IMR-90 (cell line): ENCODE measurements at regions not wholly inside any gene's neighbourhood (a gene's known extent, or its start where the extent isn't known, plus 50 kb on each side); places are given as distances from the start of the nearest gene placed in this dataset.

Experiments used
- ATAC-seq: fragments of 200-7000 bp; cut with Tn5 transposase; 2 replicates; pipeline ENCODE4 v1.9.1; 2020; ENCODE audit warnings: low read depth, mild to moderate bottlenecking, moderate library complexity
- BruUV-seq: library from RNA; stranded (reverse); fragments of 400-500 nt; replicated peaks from 2 replicates; lab custom pipeline; 2021; lab: Mats Ljungman, UMichigan
- CTCF ChIA-PET: fragments of 300-600 bp; formaldehyde crosslinking; extraction: SDS; loops from one replicate; lab custom pipeline; 2021; ENCODE audit warnings: antibody characterized with exemption; lab: Yijun Ruan, JAX
- POLR2A ChIA-PET: fragments of 300-600 bp; sonication (Branson Sonifier 250); formaldehyde crosslinking; loops from one replicate; lab custom pipeline; 2022; ENCODE audit warnings: antibody characterized with exemption; ENCODE audit not compliant: unreplicated experiment; lab: Charles Lee
- DNase-seq: peaks from one replicate; pipeline ENCODE4 v3.0.0; 2013
- H2AFZ ChIP-seq: replicated peaks from 2 replicates; pipeline ENCODE3; 2013; ENCODE audit warnings: low read length, mild to moderate bottlenecking; ENCODE audit not compliant: poor library complexity
- H2AK5ac ChIP-seq: 2 replicates; pipeline ENCODE4 v1.6.1; 2013; ENCODE audit warnings: low read depth, low read length, inconsistent platforms
- H2AK9ac ChIP-seq: replicated peaks from 2 replicates; pipeline ENCODE3; 2013; ENCODE audit warnings: mild to moderate bottlenecking, low read depth, low read length, moderate library complexity; ENCODE audit not compliant: poor library complexity
- H2BK120ac ChIP-seq: 2 replicates; pipeline ENCODE4 v1.6.1; 2013; ENCODE audit warnings: low read depth, low read length, inconsistent platforms
- H2BK15ac ChIP-seq: 3 replicates; pipeline ENCODE4 v1.6.1; 2013; ENCODE audit warnings: low read depth, low read length, inconsistent platforms
- H2BK20ac ChIP-seq: 2 replicates; pipeline ENCODE4 v1.6.1; 2013; ENCODE audit warnings: low read depth, mild to moderate bottlenecking, inconsistent platforms, low read length, moderate library complexity
- H2BK5ac ChIP-seq: 2 replicates; pipeline ENCODE4 v1.6.1; 2013; ENCODE audit warnings: mild to moderate bottlenecking, low read depth, low read length, inconsistent platforms; ENCODE audit not compliant: poor library complexity, severe bottlenecking
- H3K14ac ChIP-seq: replicated peaks from 2 replicates; pipeline ENCODE4 v1.6.1; 2013; ENCODE audit warnings: low read depth, low read length, inconsistent platforms
- H3K18ac ChIP-seq: 2 replicates; pipeline ENCODE4 v1.6.1; 2013; ENCODE audit warnings: low read depth, low read length, control low read depth
- H3K23ac ChIP-seq: 2 replicates; pipeline ENCODE4 v1.6.1; 2013; ENCODE audit warnings: low read depth, low read length, inconsistent platforms
- H3K27ac ChIP-seq: 2 replicates; pipeline ENCODE4 v1.5.1; 2013; ENCODE audit warnings: mild to moderate bottlenecking, control low read depth, low read length; ENCODE audit not compliant: insufficient read depth
- H3K27me3 ChIP-seq: 2 replicates; pipeline ENCODE4 v1.6.1; 2013; ENCODE audit warnings: low read length; ENCODE audit not compliant: control insufficient read depth, insufficient read depth
- H3K36me3 ChIP-seq: 2 replicates; pipeline ENCODE4 v1.6.1; 2013; ENCODE audit warnings: low read length, mixed read lengths; ENCODE audit not compliant: control insufficient read depth, insufficient read depth
- H3K4ac ChIP-seq: 2 replicates; pipeline ENCODE4 v1.6.1; 2013; ENCODE audit warnings: low read depth, low read length, inconsistent platforms
- H3K4me1 ChIP-seq: 2 replicates; pipeline ENCODE4 v1.6.1; 2013; ENCODE audit warnings: low read length, mixed read lengths; ENCODE audit not compliant: control insufficient read depth, insufficient read depth
- H3K4me2 ChIP-seq: 2 replicates; pipeline ENCODE4 v1.6.1; 2013; ENCODE audit warnings: low read depth, mild to moderate bottlenecking, control low read depth, low read length, moderate library complexity
- H3K4me3 ChIP-seq: 2 replicates; pipeline ENCODE4 v1.5.1; 2013; ENCODE audit warnings: low read depth, mild to moderate bottlenecking, control low read depth, low read length, moderate library complexity; ENCODE audit not compliant: insufficient read depth
- H3K56ac ChIP-seq: 2 replicates; pipeline ENCODE4 v1.6.1; 2013; ENCODE audit warnings: low read length, inconsistent platforms; ENCODE audit not compliant: insufficient read depth; ENCODE audit errors: extremely low read depth
- H3K79me1 ChIP-seq, 2 experiments: 2 replicates each; pipeline ENCODE4 v1.6.1; 2013; ENCODE audit warnings: low read length in 2 of 2, inconsistent platforms in 1 of 2, low read depth in 1 of 2
- H3K9ac ChIP-seq: 2 replicates; pipeline ENCODE4 v1.6.1; 2013; ENCODE audit warnings: low read depth, low read length, control low read depth
- H3K9me1 ChIP-seq: 2 replicates; pipeline ENCODE4 v1.6.1; 2013; ENCODE audit warnings: low read length, inconsistent platforms; ENCODE audit not compliant: insufficient read depth
- H3K9me3 ChIP-seq: 2 replicates; pipeline ENCODE4 v1.6.1; 2013; ENCODE audit warnings: low read length; ENCODE audit not compliant: control insufficient read depth, insufficient read depth
- H4K20me1 ChIP-seq: 2 replicates; pipeline ENCODE4 v1.6.1; 2013; ENCODE audit warnings: low read length, inconsistent platforms; ENCODE audit not compliant: insufficient read depth
- H4K5ac ChIP-seq: 2 replicates; pipeline ENCODE4 v1.6.1; 2013; ENCODE audit warnings: mild to moderate bottlenecking, low read depth, low read length, control low read depth
- H4K8ac ChIP-seq, 2 experiments: 2 replicates each; pipeline ENCODE4 v1.6.1; 2013; ENCODE audit warnings: low read depth in 2 of 2, low read length in 2 of 2, control low read depth in 1 of 2, inconsistent platforms in 1 of 2
- H4K91ac ChIP-seq: 2 replicates; pipeline ENCODE4 v1.6.1; 2013; ENCODE audit warnings: low read depth, low read length, inconsistent platforms; ENCODE audit not compliant: insufficient read depth
- CEBPB ChIP-seq: IDR thresholded peaks from 2 replicates; pipeline ENCODE4 v1.6.1; 2012; ENCODE audit warnings: low read depth, low read length, improper control_type of control experiment
- MAFK ChIP-seq: IDR thresholded peaks from 2 replicates; pipeline ENCODE4 v1.6.1; 2012; ENCODE audit warnings: low read depth, low read length, improper control_type of control experiment
- RCOR1 ChIP-seq: IDR thresholded peaks from 2 replicates; pipeline ENCODE4 v1.6.1; 2012; ENCODE audit warnings: mild to moderate bottlenecking, low read length, improper control_type of control experiment; ENCODE audit not compliant: insufficient replicate concordance
- WGBS, 2 experiments: methylation state at CpG; one replicate each; pipeline versions ENCODE4 v1.1.5 to v1.1.7; 2013; ENCODE audit warnings: missing lambda C conversion rate in 2 of 2; ENCODE audit not compliant: insufficient read length in 1 of 2; ENCODE audit errors: extremely low coverage in 2 of 2; 5-methylcytosine and 5-hydroxymethylcytosine counted together
- dilution Hi-C: fragments of 300-500 bp; cut with HindIII; formaldehyde crosslinking; loops from one replicate; pipeline ENCODE4 v1.14.3; 2018; ENCODE audit warnings: low sequenced_read_pairs; ENCODE audit not compliant: unreplicated experiment
- in situ Hi-C: fragments of 300-500 bp; cut with MboI; formaldehyde crosslinking; loops from 3 replicates; pipeline ENCODE4 v1.14.3; 2019; ENCODE audit warnings: low sequenced_read_pairs, inconsistent platforms, mixed read lengths
- intact Hi-C: fragments of 100-400 bp; cut with micrococcal nuclease; formaldehyde crosslinking; loops from 2 replicates; pipeline ENCODE4 v1.10.0; 2022

- peak overlapping the region; percentile 47 for H3K56ac ChIP-seq
- H3K9me1 ChIP-seq, result no peaks in the 10 kb centered on the region
- peak overlapping the region; percentile 85 for H3K14ac ChIP-seq
- peak overlapping the region; percentile 95 for H3K4ac ChIP-seq
- no peaks in the 10 kb centered on the region for H3K79me1 ChIP-seq
- ChIA-PET CTCF (no interaction called here), POLR2A (no interaction called here)
- in situ Hi-C loops, result no loop called here
- no peaks in the 10 kb centered on the region for H3K9me3 ChIP-seq
- H2AFZ ChIP-seq, result peak overlapping the region; percentile 28
- peak overlapping the region; percentile 89 for H3K23ac ChIP-seq
- no CpG with 5 or more reads among the region's 2 CpGs for whole genome bisulfite sequencing, 2 experiments
- no peaks in the 10 kb centered on the region for H4K20me1 ChIP-seq
- H3K4me3 ChIP-seq, result no peak overlapping the region
- H2BK120ac ChIP-seq, result peak overlapping the region; percentile 97
- peak overlapping the region; percentile 94 for H2BK15ac ChIP-seq
- H2BK5ac ChIP-seq, result peak overlapping the region; percentile 96
- no peak overlapping the region; the same call in 1 of the 2 replicates for H3K4me2 ChIP-seq
- peak overlapping the region; percentile 52; the same call in 1 of the 2 replicates for H4K5ac ChIP-seq
- no TSS peak for BruUV-seq
- dilution Hi-C loops, result no loop called here
- intact Hi-C loops, result no loop called here
- ATAC-seq (peak; percentile 86), DNase-seq (peak; percentile 85)
- H3K18ac ChIP-seq, result peak overlapping the region; percentile 80
- H3K27me3 ChIP-seq, result no peaks in the 10 kb centered on the region
- H2AK5ac ChIP-seq, result peak overlapping the region; percentile 95
- no peaks in the 10 kb centered on the region for H3K36me3 ChIP-seq
- TF ChIP-seq MAFK (no peak), CEBPB (peak; percentile 31; the same call in 1 of the 2 replicates), RCOR1 (no peak)
- H2AK9ac ChIP-seq, result no peak overlapping the region
- no peak overlapping the region for H3K9ac ChIP-seq
- peak overlapping the region; percentile 57 for H3K27ac ChIP-seq
- H4K91ac ChIP-seq, result peak overlapping the region; percentile 94
- H3K4me1 ChIP-seq, result peaks cover 2% of the 10 kb centered on the region
- H4K8ac ChIP-seq, result peak overlapping the region; percentile 75 to 91
- peak overlapping the region; percentile 97 for H2BK20ac ChIP-seq
Observed at GRCh38 chr3:110307065-110307809, 764.4 kb upstream of the NECTIN3 start.
